Loucy (cell line): ENCODE measurements at regions not wholly inside any gene's neighbourhood (a gene's known extent, or its start where the extent isn't known, plus 50 kb on each side); places are given as distances from the start of the nearest gene placed in this dataset.

Source experiments
- H2AFZ ChIP-seq: fragments of 200-600 bp; sonication (generic); 2 replicates; pipeline ENCODE4 v1.6.0; 2016; ENCODE audit warnings: antibody characterized with exemption, mild to moderate bottlenecking, low read length, moderate library complexity
- H3F3A ChIP-seq: fragments of 200-600 bp; 2 replicates; pipeline ENCODE4 v1.6.0; 2016; ENCODE audit warnings: antibody characterized with exemption, low read depth, mild to moderate bottlenecking
- H3K27me3 ChIP-seq: fragments of 200-600 bp; sonication (generic); 2 replicates; pipeline ENCODE4 v1.6.1; 2014; ENCODE audit warnings: low read length, mild to moderate bottlenecking; ENCODE audit not compliant: insufficient read depth, poor library complexity, severe bottlenecking
- H3K36me3 ChIP-seq: fragments of 200-600 bp; sonication (generic); 2 replicates; pipeline ENCODE4 v1.6.1; 2016; ENCODE audit warnings: low read length; ENCODE audit not compliant: insufficient read depth
- H3K4me1 ChIP-seq: fragments of 200-600 bp; sonication (generic); 2 replicates; pipeline ENCODE4 v1.5.1; 2014; ENCODE audit warnings: low read length, mild to moderate bottlenecking; ENCODE audit not compliant: insufficient read depth, poor library complexity, severe bottlenecking
- H3K4me2 ChIP-seq: fragments of 200-600 bp; sonication (generic); 2 replicates; pipeline ENCODE4 v1.6.0; 2014; ENCODE audit warnings: antibody characterized with exemption, low read length, low read depth, mild to moderate bottlenecking; ENCODE audit not compliant: poor library complexity, severe bottlenecking
- H3K4me3 ChIP-seq: fragments of 200-600 bp; sonication (generic); 2 replicates; pipeline ENCODE4 v1.5.1; 2014; ENCODE audit warnings: low read length, mild to moderate bottlenecking, mixed read lengths; ENCODE audit not compliant: poor library complexity, severe bottlenecking
- H3K79me2 ChIP-seq: fragments of 200-600 bp; sonication (generic); 2 replicates; pipeline ENCODE4 v1.6.1; 2014; ENCODE audit warnings: low read length; ENCODE audit not compliant: insufficient read depth
- H3K9ac ChIP-seq: fragments of 200-600 bp; sonication (generic); 2 replicates; pipeline ENCODE4 v1.6.0; 2014; ENCODE audit warnings: mild to moderate bottlenecking, low read depth, low read length, moderate library complexity; ENCODE audit not compliant: poor library complexity, severe bottlenecking
- H3K9me2 ChIP-seq: fragments of 200-600 bp; sonication (generic); replicated peaks from 2 replicates; pipeline ENCODE4 v1.6.1; 2016; ENCODE audit warnings: low read depth, low read length, mixed read lengths
- H3K9me3 ChIP-seq: fragments of 200-600 bp; sonication (generic); 2 replicates; pipeline ENCODE4 v1.6.1; 2014; ENCODE audit warnings: mild to moderate bottlenecking, antibody characterized with exemption, low read length, low read depth; ENCODE audit not compliant: insufficient read depth
- H4K20me1 ChIP-seq: fragments of 200-600 bp; sonication (generic); 2 replicates; pipeline ENCODE4 v1.6.0; 2014; ENCODE audit warnings: antibody characterized with exemption, low read length, mild to moderate bottlenecking; ENCODE audit not compliant: insufficient read depth, poor library complexity, severe bottlenecking
- EZH2phosphoT487 ChIP-seq: fragments of 200-600 bp; IDR thresholded peaks from 2 replicates; pipeline ENCODE4 v1.6.1; 2018; ENCODE audit warnings: antibody characterized with exemption, mild to moderate bottlenecking, moderate library complexity, borderline replicate concordance
- TF ChIP-seq, protein P1 (sequence below): fragments of 200-600 bp; sonication (generic); conservative IDR thresholded peaks from 2 replicates; pipeline ENCODE4 v1.5.1; 2014; ENCODE audit warnings: mild to moderate bottlenecking, antibody characterized with exemption, low read length

GRCh38 chr10:52666931-52667330, 105.7 kb downstream of the MBL2 start:
- Histone ChIP-seq H4K20me1 (no peaks in the 10 kb centered on the region), H3K79me2 (no peaks in the 10 kb centered on the region), H2AFZ (no peak overlapping the region), H3K9ac (no peak overlapping the region), H3K9me3 (peaks cover 2% of the 10 kb centered on the region; the same call in 1 of the 2 replicates), H3K4me3 (no peak overlapping the region), H3K4me2 (no peak overlapping the region), H3K36me3 (no peaks in the 10 kb centered on the region), H3F3A (no peaks in the 10 kb centered on the region), H3K4me1 (no peaks in the 10 kb centered on the region), H3K9me2 (no peaks in the 10 kb centered on the region), H3K27me3 (no peaks in the 10 kb centered on the region)
- TF ChIP-seq EZH2phosphoT487 = no peak
- TF ChIP-seq, protein P1, sequence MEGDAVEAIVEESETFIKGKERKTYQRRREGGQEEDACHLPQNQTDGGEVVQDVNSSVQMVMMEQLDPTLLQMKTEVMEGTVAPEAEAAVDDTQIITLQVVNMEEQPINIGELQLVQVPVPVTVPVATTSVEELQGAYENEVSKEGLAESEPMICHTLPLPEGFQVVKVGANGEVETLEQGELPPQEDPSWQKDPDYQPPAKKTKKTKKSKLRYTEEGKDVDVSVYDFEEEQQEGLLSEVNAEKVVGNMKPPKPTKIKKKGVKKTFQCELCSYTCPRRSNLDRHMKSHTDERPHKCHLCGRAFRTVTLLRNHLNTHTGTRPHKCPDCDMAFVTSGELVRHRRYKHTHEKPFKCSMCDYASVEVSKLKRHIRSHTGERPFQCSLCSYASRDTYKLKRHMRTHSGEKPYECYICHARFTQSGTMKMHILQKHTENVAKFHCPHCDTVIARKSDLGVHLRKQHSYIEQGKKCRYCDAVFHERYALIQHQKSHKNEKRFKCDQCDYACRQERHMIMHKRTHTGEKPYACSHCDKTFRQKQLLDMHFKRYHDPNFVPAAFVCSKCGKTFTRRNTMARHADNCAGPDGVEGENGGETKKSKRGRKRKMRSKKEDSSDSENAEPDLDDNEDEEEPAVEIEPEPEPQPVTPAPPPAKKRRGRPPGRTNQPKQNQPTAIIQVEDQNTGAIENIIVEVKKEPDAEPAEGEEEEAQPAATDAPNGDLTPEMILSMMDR = no peak

- H4K20me1 ChIP-seq = no peaks in the 10 kb centered on the region
- H2AFZ ChIP-seq = no peak overlapping the region
- no peak overlapping the region for H3K9ac ChIP-seq
- no peaks in the 10 kb centered on the region for H3K36me3 ChIP-seq
- TF ChIP-seq, protein P1 = no peak
- TF ChIP-seq EZH2phosphoT487 = no peak
- no peak overlapping the region for H3K4me3 ChIP-seq
- no peaks in the 10 kb centered on the region for H3F3A ChIP-seq
- H3K27me3 ChIP-seq = no peaks in the 10 kb centered on the region
- no peaks in the 10 kb centered on the region for H3K9me2 ChIP-seq
- H3K9me3 ChIP-seq = peaks cover 2% of the 10 kb centered on the region; the same call in 1 of the 2 replicates
- no peaks in the 10 kb centered on the region for H3K79me2 ChIP-seq
- no peak overlapping the region for H3K4me2 ChIP-seq
- H3K4me1 ChIP-seq = no peaks in the 10 kb centered on the region
Observed at GRCh38 chr10:52668024-52668423, 104.6 kb downstream of the MBL2 start.

GRCh38 chr10:52672880-52673279, 99.7 kb downstream of the MBL2 start:
- H3K9ac ChIP-seq = no peak overlapping the region
- H3F3A ChIP-seq = no peaks in the 10 kb centered on the region
- TF ChIP-seq EZH2phosphoT487 = no peak
- TF ChIP-seq, protein P1 = no peak

More at GRCh38 chr10:52672880-52673279, 99.7 kb downstream of the MBL2 start:
- Histone ChIP-seq H3K79me2 (no peaks in the 10 kb centered on the region), H3K4me2 (no peak overlapping the region), H3K9me2 (no peaks in the 10 kb centered on the region), H3K4me3 (no peak overlapping the region), H3K36me3 (no peaks in the 10 kb centered on the region), H3K4me1 (no peaks in the 10 kb centered on the region), H3K9me3 (no peaks in the 10 kb centered on the region), H2AFZ (no peak overlapping the region), H3K27me3 (no peaks in the 10 kb centered on the region), H4K20me1 (no peaks in the 10 kb centered on the region)
